ENCODE measurements at regions not wholly inside any gene's neighbourhood (a gene's known extent, or its start where the extent isn't known, plus 50 kb on each side); places are given as distances from the start of the nearest gene placed in this dataset.
"Not testable (repeated sequence)": the region's sequence is repeated elsewhere in the genome, so short reads cannot be mapped to it uniquely, and the experiment has no call there.

- DNase-seq = no peak
These were observed 74.9 kb upstream of the GUCY1A1 start for GRCh38 chr4:155591738-155592143.

GRCh38 chr4:155590796-155591585, 75.7 kb upstream of the GUCY1A1 start:
- no peak for DNase-seq

GRCh38 chr4:155588437-155588836, 78.2 kb upstream of the GUCY1A1 start:
- DNase-seq = no peak

- no peak for DNase-seq
These were observed 78.9 kb upstream of the GUCY1A1 start for GRCh38 chr4:155587766-155588165.

- DNase-seq = no peak
These were observed 83.6 kb upstream of the GUCY1A1 start for GRCh38 chr4:155582971-155583437.

- DNase-seq = no peak
These were observed 84.6 kb upstream of the GUCY1A1 start for GRCh38 chr4:155582041-155582440.

GRCh38 chr4:155578726-155579370, 87.8 kb upstream of the GUCY1A1 start:
- no peak for DNase-seq

GRCh38 chr4:155578219-155578618, 88.4 kb upstream of the GUCY1A1 start:
- no peak for DNase-seq

- DNase-seq = not testable (repeated sequence)
These were observed 92.3 kb upstream of the GUCY1A1 start for GRCh38 chr4:155574329-155574728.

GRCh38 chr4:155573126-155573525, 93.5 kb upstream of the GUCY1A1 start:
- DNase-seq = no peak

- no peak for DNase-seq
These were observed 94.4 kb upstream of the GUCY1A1 start for GRCh38 chr4:155572106-155572703.

GRCh38 chr4:155571184-155571944, 95.3 kb upstream of the GUCY1A1 start:
- no peak for DNase-seq

GRCh38 chr4:155570661-155571060, 96.0 kb upstream of the GUCY1A1 start:
- DNase-seq = no peak

- no peak for DNase-seq
These were observed 96.6 kb upstream of the GUCY1A1 start for GRCh38 chr4:155569960-155570515.

- DNase-seq = no peak
These were observed 97.2 kb upstream of the GUCY1A1 start for GRCh38 chr4:155569471-155569870.

- no peak for DNase-seq
These were observed 97.9 kb upstream of the GUCY1A1 start for GRCh38 chr4:155568641-155569220.

- no peak for DNase-seq
These were observed 100.3 kb upstream of the GUCY1A1 start for GRCh38 chr4:155566354-155566753.

- no peak for DNase-seq
These were observed 100.9 kb upstream of the GUCY1A1 start for GRCh38 chr4:155565776-155566175.

- DNase-seq = no peak
These were observed 101.3 kb upstream of the GUCY1A1 start for GRCh38 chr4:155565330-155565729.

- no peak for DNase-seq
These were observed 101.8 kb upstream of the GUCY1A1 start for GRCh38 chr4:155564880-155565279.

GRCh38 chr4:155564086-155564485, 102.6 kb upstream of the GUCY1A1 start:
- no peak for DNase-seq

- no peak for DNase-seq
These were observed 106.7 kb upstream of the GUCY1A1 start for GRCh38 chr4:155559915-155560314.

GRCh38 chr4:155552180-155552579, 114.5 kb upstream of the GUCY1A1 start:
- DNase-seq = no peak

Data from NCI-H524 treated with DMSO at 0.1 percent for 48 hours (cell line).